Activated T-cell treated with anti-CD3 and anti-CD28 coated beads for 24 hours (primary cell): ENCODE measurements at regions not wholly inside any gene's neighbourhood (a gene's known extent, or its start where the extent isn't known, plus 50 kb on each side); places are given as distances from the start of the nearest gene placed in this dataset.

Source experiments
- DNase-seq: peaks from one replicate; pipeline ENCODE4 v3.0.0-alpha.2; 2020; ENCODE audit warnings: low read depth

GRCh38 chr4:24476282-24476681 is 108.1 kb downstream of the DHX15 start:
- DNase-seq, result no peak

- DNase-seq, result no peak
Observed at GRCh38 chr4:24475756-24476155, 108.6 kb downstream of the DHX15 start.

- no peak for DNase-seq
Observed at GRCh38 chr4:24473309-24473721, 111.0 kb downstream of the DHX15 start.

DNA sequence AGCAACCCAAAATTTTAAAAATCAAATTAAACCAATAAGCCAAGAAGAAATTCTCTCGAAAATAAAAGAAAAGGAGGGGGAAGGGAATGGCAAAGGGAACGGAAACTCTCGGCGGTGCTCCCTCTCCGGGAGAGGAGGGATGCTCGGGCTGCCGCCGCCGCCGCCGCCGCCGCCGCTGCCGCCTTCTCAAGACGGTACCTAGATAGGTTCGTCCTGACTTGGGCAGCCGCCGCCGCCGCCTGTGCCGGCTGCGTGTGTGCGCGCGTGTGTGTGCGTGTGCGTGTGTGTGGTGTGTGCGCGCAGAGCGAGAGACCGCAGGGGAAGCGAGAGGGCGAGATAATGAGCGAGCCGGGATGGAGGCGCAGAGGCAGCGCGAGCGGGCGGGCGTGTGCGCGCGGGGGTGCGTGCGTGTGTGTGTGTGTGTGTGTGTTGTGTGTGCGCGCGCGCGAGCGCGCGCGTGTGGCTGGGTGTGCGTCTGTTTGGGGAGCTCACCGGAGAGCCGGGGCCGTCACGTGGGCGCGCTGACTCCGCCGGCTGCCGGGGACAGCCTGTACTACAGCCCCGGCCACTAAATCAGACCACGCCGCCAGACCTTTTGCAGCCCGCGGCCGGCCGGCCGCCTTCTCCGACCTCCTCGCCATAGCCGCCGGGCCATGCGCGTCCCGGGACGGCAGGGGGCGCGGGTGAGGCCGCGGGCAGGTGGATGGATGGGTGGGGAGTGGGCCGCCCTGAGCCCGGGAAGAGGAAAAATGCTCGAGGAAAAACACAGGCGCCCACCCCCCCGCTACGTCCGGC is 111.6 kb downstream of the DHX15 start:
- peak; percentile 22 for DNase-seq

- no peak for DNase-seq
Observed at GRCh38 chr4:24472161-24472510, 112.2 kb downstream of the DHX15 start.

GRCh38 chr4:24471486-24472160 is 112.7 kb downstream of the DHX15 start:
- no peak for DNase-seq

- no peak for DNase-seq
Observed at GRCh38 chr4:24470666-24471485, 113.5 kb downstream of the DHX15 start.

- no peak for DNase-seq
Observed at GRCh38 chr4:24468071-24468470, 116.3 kb downstream of the DHX15 start.

GRCh38 chr4:24464566-24464965 is 119.8 kb downstream of the DHX15 start:
- DNase-seq, result no peak

DNA sequence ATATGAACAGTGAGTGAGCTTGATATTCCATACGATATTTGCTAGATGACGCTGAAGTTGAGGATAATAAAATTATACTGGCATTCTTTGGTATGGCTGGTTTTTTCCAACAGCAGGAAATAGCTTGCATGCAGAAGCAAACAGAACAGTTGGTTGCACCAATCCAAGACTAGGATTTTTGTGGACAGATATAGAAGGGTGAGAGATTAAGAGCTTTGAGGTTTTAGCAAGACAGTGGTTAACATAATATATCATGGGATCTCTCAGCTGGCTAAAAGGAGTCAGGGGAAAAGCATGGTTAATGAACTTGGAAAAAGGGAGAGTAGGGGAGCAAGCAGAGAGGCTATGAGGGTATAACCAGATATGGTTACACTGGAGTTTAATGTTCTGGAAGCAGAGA is 127.9 kb downstream of the DHX15 start:
- no peak for DNase-seq

- no peak for DNase-seq
Observed at GRCh38 chr4:24453951-24454350, 130.4 kb downstream of the DHX15 start.

GRCh38 chr4:24451870-24452269 is 132.5 kb downstream of the DHX15 start:
- DNase-seq, result no peak

- DNase-seq, result no peak
Observed at GRCh38 chr4:24443200-24443599, 141.2 kb downstream of the DHX15 start.

DNA sequence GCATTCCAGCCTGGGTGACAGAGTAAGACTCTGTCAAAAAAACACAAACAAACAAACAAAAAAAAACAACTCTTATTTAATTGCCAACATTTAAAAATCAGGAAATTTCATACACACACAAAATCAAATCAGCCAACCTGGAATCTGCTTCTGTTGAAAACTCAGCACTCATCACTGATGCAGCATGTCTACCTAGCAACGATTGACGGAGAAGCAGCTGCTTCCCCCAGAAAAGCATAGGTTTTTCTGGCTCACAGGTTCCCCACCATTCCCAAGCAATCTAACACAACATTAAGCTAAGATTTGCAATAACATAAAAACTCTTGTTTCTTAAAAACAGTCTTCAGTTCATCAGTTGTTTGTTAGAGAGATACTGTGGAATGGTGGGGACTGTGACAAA is 143.6 kb downstream of the DHX15 start:
- no peak for DNase-seq

DNA sequence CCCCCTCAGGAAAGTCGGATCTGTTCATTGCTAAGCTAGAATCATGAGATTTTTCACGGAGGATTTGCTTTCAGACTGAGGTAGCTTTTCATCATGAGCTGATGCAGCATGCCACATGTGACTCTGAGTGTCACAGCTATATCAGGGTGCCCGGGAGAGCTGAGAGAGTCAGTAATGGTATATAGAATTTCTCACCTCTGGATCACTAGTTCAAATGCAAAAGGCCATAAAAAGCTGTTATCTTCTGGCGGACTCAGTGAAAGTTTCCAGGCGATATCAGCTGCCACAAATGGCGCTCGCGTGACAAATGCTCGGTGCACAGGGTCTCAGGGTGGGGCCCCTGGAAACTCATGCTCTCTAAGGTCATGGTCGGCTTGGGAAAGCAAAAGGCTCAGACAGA is 150.1 kb downstream of the DHX15 start:
- DNase-seq, result no peak

DNA sequence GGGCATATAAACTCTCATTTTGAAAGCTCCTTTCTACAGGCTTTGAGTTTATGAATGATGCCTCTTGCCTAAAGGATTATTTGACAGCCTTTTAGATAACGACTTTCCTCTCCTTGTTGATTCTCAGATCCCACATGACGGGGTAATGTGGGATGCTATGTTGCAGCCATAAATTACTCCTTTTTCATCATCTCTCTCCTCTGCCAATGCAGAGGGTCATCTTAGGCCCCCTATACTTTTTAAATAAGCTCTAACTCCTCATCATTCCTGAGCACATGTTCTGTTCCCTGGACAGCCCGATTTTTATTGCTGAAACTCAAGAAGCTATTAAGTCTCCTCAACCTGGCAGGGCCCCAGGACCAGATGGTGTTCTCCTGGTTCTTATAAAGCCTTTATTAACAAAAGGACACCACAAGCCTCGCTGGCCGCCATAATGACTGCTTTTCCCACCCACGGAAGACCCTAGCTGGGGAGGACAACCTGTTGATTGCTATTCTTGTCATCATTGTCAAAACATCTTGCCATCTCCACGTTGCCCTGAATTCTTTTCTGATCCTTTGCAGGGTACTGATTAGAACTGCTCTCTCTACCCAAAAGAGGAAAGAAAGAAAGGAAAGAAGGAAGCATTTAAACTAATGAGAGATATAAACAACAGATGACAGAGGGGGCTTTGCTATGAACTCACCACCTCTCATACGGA is 150.7 kb downstream of the DHX15 start:
- no peak for DNase-seq

GRCh38 chr4:24428850-24429249 is 155.5 kb downstream of the DHX15 start:
- DNase-seq, result no peak

DNA sequence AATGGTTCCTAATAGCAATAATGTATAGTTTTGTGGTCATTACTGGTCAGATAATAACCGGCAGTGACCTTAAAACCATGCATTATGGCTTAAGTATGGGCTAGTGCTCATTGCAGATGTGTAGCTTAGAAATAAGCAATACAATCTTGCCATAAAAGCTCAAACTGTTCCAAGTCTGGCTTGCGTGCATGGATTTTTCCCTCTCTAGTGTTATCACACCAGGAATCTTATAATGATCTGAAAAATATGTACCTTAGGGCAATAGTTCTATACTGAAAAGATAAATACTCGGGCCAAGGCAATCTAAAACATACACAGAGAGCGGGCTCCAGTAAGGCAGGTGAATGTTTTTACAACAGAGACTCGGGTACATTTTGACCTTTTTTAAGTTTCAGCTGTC is 157.8 kb downstream of the DHX15 start:
- no peak for DNase-seq

DNA sequence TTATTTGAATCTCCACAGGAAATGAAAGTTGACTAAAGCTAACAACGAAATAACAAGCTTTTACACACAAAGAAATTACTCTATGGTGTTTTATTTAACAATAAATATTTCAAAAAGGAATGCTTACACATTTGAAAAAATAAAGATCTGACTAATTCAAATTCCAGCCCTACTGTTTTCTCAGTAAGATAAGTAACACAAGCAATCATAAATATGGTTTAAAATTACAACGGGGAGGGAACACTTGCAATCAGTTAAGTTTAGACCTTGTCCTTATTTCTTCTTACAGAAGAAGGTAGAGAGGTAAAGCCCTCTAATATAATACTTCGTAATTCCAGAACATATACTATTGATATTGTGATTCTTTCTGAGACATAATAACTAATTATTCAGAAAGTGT is 158.5 kb downstream of the DHX15 start:
- no peak for DNase-seq

DNA sequence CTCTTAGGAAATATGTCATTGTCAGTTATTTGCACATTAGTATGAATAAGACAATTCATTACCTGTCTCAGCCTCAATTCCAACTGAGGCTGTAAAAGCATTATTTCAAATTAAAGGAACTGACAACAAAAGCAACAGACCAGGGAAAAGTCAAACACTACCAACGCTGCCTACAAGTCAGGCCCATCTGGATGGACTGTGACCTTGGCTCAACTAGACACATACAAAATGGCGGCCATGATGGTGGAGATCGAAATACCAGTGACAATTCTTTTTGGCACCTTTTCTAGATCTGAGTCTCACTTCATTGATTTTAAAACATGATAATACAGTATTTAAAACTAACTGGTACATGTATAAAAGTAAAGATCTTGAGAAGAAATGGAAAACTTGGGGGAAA is 160.7 kb downstream of the DHX15 start:
- DNase-seq, result no peak

DNA sequence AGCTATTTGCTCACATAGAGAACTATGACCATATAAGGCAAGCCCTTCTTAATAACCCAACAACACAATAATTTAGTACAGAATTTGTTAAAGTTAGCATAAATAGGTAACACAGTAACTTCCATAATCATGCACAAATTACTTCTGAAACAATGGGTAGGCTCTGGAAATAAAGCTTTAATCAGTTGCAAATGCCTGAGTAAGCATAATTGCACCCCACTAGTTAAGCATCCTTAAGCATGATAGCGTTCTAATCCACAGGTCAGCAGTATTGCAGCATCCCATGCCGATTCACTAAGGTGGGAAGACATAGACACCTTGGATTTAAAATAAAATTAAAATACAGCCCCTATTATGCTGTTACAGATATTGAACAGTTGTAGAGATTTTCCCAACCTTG is 161.7 kb downstream of the DHX15 start:
- no peak for DNase-seq
